NT2/D1 (cell line): ENCODE measurements at regions not wholly inside any gene's neighbourhood (a gene's known extent, or its start where the extent isn't known, plus 50 kb on each side); places are given as distances from the start of the nearest gene placed in this dataset.

Source experiments
- DNase-seq: peaks from one replicate; pipeline ENCODE4 v3.0.0-alpha.2; 2011; ENCODE audit warnings: low read depth, low spot score
- H3K27me3 ChIP-seq: 2 replicates; pipeline ENCODE4 v1.6.0; 2011; ENCODE audit warnings: mild to moderate bottlenecking; ENCODE audit not compliant: insufficient read length, insufficient read depth
- H3K36me3 ChIP-seq: 2 replicates; pipeline ENCODE4 v1.6.1; 2011; ENCODE audit warnings: mild to moderate bottlenecking, low read length, mixed read lengths; ENCODE audit not compliant: insufficient read depth, insufficient read length
- H3K4me1 ChIP-seq: 2 replicates; pipeline ENCODE4 v1.5.1; 2011; ENCODE audit not compliant: insufficient read depth, insufficient read length
- H3K4me3 ChIP-seq: 2 replicates; pipeline ENCODE4 v1.5.1; 2011; ENCODE audit warnings: low read depth; ENCODE audit not compliant: insufficient read length
- H3K9ac ChIP-seq: 2 replicates; pipeline ENCODE4 v1.6.0; 2011; ENCODE audit warnings: low read depth; ENCODE audit not compliant: insufficient read length
- H3K9me3 ChIP-seq: 2 replicates; pipeline ENCODE4 v1.5.1; 2011; ENCODE audit warnings: mild to moderate bottlenecking, low read length; ENCODE audit not compliant: insufficient read depth
- SUZ12 ChIP-seq: IDR thresholded peaks from 2 replicates; pipeline ENCODE4 v1.6.1; 2011; ENCODE audit not compliant: insufficient read length, insufficient read depth; ENCODE audit errors: extremely low read depth
- YY1 ChIP-seq: IDR thresholded peaks from 2 replicates; pipeline ENCODE4 v1.6.1; 2011; ENCODE audit not compliant: insufficient read length, insufficient read depth
- ZNF274 ChIP-seq: IDR thresholded peaks from 2 replicates; pipeline ENCODE4 v1.6.1; 2011; ENCODE audit warnings: mild to moderate bottlenecking, low read depth, low read length

DNA sequence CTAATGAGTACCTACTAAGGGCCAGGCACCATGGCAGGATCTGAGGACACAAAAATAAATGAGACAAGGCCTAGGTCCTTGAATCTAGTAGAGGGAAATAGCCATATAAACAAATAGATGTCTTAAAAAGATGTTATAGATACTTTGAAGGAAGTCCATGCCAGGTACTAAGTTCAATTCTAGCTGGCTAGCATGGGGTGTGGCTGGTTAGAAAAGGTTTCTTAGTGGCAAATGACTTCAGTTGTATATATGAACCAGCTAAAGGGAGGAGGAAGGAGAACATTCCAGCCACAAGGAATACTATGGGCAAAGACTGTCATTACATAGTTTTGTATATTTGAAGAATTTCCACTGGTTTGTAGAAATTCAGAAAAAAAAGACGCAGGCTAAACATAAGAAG lies 133.6 kb upstream of the BMP4 start:
- no peak for TF ChIP-seq YY1
- TF ChIP-seq SUZ12: no peak
- no peak for TF ChIP-seq ZNF274
- H3K9me3 ChIP-seq: peaks cover 15% of the 10 kb centered on the region
- no peak overlapping the region for H3K4me3 ChIP-seq
- DNase-seq: no peak
- H3K4me1 ChIP-seq: no peaks in the 10 kb centered on the region
- no peaks in the 10 kb centered on the region for H3K36me3 ChIP-seq
- H3K9ac ChIP-seq: no peak overlapping the region
- H3K27me3 ChIP-seq: no peaks in the 10 kb centered on the region

DNA sequence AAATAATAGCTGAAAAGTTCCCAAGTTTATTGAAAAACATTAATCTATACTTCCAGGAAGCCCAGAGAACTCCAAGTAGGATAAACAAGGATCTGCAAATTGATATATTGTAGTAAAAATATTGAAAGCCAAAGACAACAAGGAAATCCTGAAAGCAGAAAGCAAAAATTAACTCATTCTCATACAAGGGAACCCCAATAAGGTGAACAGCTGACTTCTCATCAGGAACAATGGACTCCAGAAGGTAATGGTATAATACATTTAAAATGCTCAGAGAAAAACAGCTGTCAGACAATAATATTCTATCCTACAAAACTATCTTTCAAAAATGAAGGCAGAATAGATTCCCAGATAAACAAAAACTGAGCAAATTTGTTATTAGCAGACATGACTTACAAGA lies 138.1 kb upstream of the BMP4 start:
- DNase-seq: no peak

DNA sequence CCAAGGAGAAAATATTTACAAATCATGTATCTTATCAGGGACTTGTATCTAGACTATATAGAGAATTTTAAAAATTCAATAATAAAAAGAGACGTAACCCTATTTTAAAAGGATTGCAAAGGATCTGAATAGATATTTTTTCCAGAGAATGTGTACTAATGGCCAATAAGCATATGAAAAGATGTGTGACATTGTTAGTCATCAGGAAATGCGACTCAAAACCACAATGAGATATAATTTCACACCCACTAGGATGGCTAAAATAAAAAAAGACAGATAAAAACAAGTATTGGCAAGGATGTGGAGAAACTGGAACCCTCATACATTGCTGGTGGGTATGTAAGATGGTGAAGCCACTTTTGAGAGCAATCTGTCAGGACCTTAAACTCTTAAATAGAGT lies 141.9 kb upstream of the BMP4 start:
- Histone ChIP-seq H3K9me3 (peaks cover 15% of the 10 kb centered on the region), H3K36me3 (no peaks in the 10 kb centered on the region), H3K4me3 (no peak overlapping the region), H3K4me1 (no peaks in the 10 kb centered on the region), H3K27me3 (no peaks in the 10 kb centered on the region), H3K9ac (no peak overlapping the region)
- TF ChIP-seq SUZ12: no peak
- TF ChIP-seq YY1: no peak
- TF ChIP-seq ZNF274: no peak
- no peak for DNase-seq

More for the DNA sequence above, 138.1 kb upstream of the BMP4 start:
- TF ChIP-seq SUZ12 (no peak), YY1 (no peak), ZNF274 (no peak)
- Histone ChIP-seq H3K4me1 (no peaks in the 10 kb centered on the region), H3K36me3 (no peaks in the 10 kb centered on the region), H3K27me3 (no peaks in the 10 kb centered on the region), H3K4me3 (no peak overlapping the region), H3K9me3 (peaks cover 15% of the 10 kb centered on the region), H3K9ac (no peak overlapping the region)

DNA sequence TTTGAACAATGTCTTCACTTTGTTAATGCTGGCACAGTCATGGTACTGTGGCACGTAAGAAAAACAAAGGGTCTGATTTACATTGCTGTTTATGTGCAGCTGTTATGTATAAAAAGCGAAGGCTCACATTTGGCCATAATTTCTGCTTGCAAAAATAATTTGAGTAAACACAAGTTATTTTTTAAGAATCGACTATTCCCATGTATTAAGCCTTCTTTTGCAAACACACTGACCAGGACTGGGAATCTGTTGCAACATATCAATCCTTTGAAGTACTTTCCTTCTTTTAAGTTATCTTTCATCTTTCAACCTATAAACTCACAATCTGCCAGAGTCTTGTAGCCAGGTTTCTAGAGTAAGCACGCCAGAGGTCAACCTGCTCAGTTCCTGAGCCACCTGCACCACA lies 145.4 kb upstream of the BMP4 start:
- Histone ChIP-seq H3K9ac (no peak overlapping the region), H3K4me3 (no peak overlapping the region), H3K9me3 (no peaks in the 10 kb centered on the region), H3K27me3 (no peaks in the 10 kb centered on the region), H3K4me1 (no peaks in the 10 kb centered on the region), H3K36me3 (no peaks in the 10 kb centered on the region)
- no peak for TF ChIP-seq YY1
- TF ChIP-seq ZNF274: no peak
- no peak for TF ChIP-seq SUZ12
- DNase-seq: no peak

DNA sequence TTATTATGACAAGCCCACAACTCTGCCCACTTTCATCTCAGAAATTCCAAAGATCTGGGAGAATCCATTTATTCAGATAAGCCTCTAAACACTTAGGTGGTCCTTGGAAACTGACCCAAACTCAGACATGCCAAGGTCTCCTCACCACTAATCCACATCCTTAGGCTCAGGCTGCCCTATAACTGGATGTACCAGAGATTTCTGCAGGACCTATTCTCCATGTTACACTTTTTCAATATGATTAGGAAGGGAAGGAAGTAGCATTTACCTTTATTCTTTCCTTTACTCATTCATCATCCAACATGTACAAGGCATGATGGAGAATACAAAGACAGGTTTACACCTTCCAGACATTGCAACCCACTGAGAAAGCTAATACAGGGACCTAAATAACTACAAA lies 145.9 kb upstream of the BMP4 start:
- H3K4me1 ChIP-seq: no peaks in the 10 kb centered on the region
- H3K27me3 ChIP-seq: no peaks in the 10 kb centered on the region
- no peaks in the 10 kb centered on the region for H3K9me3 ChIP-seq
- no peak for TF ChIP-seq SUZ12
- TF ChIP-seq YY1: no peak
- TF ChIP-seq ZNF274: no peak
- H3K36me3 ChIP-seq: no peaks in the 10 kb centered on the region
- no peak for DNase-seq
- no peak overlapping the region for H3K9ac ChIP-seq
- no peak overlapping the region for H3K4me3 ChIP-seq

DNA sequence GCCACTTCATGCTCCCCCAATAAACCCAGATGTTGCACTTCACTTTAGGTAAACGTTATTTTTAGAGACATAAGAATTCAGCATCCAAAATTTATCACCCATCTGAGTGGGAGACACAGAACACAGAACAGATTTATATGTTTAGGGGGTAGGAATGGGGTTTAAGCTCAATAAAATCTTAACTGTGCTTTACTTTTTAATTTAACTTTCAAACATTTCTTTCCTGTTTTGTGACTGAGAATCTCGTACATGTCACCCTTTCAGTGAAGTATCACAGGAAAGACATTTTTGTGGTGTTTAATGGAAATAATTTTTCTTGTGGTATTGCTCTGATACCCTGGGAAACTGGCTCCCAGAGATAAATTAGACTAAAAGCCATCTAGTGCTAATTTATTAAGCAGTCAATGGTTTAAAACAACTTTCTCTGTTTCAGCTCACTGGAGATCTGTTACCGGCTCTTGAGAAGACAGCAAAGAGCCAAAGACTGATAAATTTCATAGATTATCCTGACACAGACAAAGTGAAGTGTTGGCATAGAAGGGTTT lies 148.0 kb upstream of the BMP4 start:
- H3K9ac ChIP-seq: no peak overlapping the region
- DNase-seq: no peak
- TF ChIP-seq YY1 (no peak), ZNF274 (no peak), SUZ12 (no peak)
- no peak overlapping the region for H3K4me3 ChIP-seq
- no peaks in the 10 kb centered on the region for H3K36me3 ChIP-seq
- H3K27me3 ChIP-seq: no peaks in the 10 kb centered on the region
- H3K4me1 ChIP-seq: no peaks in the 10 kb centered on the region
- no peaks in the 10 kb centered on the region for H3K9me3 ChIP-seq

DNA sequence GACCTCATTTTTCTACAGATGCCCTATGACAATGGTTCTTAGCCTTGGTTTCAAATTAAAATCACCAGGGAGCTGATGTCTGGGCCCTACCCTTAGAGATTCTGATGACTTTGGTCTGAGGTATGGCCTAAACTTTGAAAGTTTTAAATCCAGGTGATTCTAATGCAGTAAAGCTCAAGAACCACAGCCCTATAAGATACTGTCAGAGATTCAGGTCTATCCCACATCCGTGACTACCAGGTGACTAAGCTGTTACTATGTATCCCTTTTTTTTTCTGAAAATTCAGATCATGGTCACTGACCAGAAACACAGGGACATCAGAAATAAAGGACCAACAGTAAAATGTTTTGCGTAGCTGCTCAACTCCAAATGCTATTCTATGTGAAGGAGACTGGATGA lies 148.8 kb upstream of the BMP4 start:
- H3K36me3 ChIP-seq: no peaks in the 10 kb centered on the region
- no peaks in the 10 kb centered on the region for H3K4me1 ChIP-seq
- no peaks in the 10 kb centered on the region for H3K9me3 ChIP-seq
- H3K4me3 ChIP-seq: no peak overlapping the region
- no peak overlapping the region for H3K9ac ChIP-seq
- H3K27me3 ChIP-seq: no peaks in the 10 kb centered on the region
- no peak for DNase-seq
- TF ChIP-seq YY1: no peak
- no peak for TF ChIP-seq SUZ12
- TF ChIP-seq ZNF274: no peak

DNA sequence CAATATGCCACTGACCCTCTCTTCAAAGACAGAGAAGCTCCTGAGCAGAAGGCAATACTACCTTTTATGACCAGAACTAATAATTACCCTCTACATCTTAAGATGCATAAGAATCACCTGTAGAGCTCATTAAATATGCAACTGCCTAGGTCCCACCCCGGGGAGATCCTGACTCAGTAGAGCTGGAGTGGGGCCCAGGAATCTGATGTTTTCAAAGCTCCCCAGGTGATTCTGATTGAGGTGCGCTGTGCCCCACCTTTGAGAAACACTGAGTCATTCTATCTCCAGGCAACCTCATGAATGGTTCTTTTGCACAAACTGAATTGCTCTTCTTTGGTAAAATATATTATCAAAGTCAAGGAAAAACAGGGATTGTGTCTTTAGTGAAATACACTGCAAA lies 149.3 kb upstream of the BMP4 start:
- DNase-seq: no peak
- no peak overlapping the region for H3K4me3 ChIP-seq
- H3K27me3 ChIP-seq: no peaks in the 10 kb centered on the region
- no peak overlapping the region for H3K9ac ChIP-seq
- no peaks in the 10 kb centered on the region for H3K36me3 ChIP-seq
- no peaks in the 10 kb centered on the region for H3K4me1 ChIP-seq
- TF ChIP-seq SUZ12: no peak
- no peak for TF ChIP-seq ZNF274
- TF ChIP-seq YY1: no peak
- H3K9me3 ChIP-seq: no peaks in the 10 kb centered on the region
